Body of pancreas (tissue), 4 donors: ENCODE measurements at regions not wholly inside any gene's neighbourhood (a gene's known extent, or its start where the extent isn't known, plus 50 kb on each side); places are given as distances from the start of the nearest gene placed in this dataset.

Source experiments
- POLR2A ChIP-seq, 3 donors: fragments of 450-650 bp; IDR thresholded peaks; one replicate each; pipeline ENCODE4 v1.6.1; 2016; ENCODE audit warnings: antibody characterized with exemption in 3 of 3, mild to moderate bottlenecking in 2 of 3
- TF ChIP-seq, protein P1 (sequence below), 7 experiments: fragments of 450-650 bp in 4 of 7; fragments of 200-600 bp in 3 of 7; sonication (generic) in 3 of 7; IDR thresholded peaks; one replicate each; pipeline ENCODE4 v1.5.1; 2016 to 2019; ENCODE audit warnings: antibody characterized with exemption in 7 of 7

DNA sequence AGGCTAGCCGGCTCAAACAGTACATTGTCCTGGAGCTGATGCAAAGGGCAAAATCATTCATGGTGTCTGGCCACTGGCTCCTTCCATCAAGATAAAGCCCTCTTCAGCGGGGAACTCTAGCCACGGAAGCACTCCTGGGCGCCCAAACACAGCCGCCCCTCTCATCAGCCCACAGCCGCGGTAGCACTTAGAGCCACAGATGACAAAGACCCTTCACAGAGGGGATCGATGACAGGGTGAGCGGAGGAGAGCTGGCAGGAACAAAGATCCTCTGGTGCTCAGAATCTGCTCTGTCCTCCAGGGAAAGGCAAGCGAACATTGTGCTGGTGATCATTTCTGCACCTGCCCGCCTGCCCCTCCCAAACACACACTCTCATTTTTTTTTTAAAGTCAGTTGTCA lies 222.2 kb upstream of the NRP1 start:
- TF ChIP-seq, protein P1, sequence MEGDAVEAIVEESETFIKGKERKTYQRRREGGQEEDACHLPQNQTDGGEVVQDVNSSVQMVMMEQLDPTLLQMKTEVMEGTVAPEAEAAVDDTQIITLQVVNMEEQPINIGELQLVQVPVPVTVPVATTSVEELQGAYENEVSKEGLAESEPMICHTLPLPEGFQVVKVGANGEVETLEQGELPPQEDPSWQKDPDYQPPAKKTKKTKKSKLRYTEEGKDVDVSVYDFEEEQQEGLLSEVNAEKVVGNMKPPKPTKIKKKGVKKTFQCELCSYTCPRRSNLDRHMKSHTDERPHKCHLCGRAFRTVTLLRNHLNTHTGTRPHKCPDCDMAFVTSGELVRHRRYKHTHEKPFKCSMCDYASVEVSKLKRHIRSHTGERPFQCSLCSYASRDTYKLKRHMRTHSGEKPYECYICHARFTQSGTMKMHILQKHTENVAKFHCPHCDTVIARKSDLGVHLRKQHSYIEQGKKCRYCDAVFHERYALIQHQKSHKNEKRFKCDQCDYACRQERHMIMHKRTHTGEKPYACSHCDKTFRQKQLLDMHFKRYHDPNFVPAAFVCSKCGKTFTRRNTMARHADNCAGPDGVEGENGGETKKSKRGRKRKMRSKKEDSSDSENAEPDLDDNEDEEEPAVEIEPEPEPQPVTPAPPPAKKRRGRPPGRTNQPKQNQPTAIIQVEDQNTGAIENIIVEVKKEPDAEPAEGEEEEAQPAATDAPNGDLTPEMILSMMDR (IDR thresholded peaks at IDR 0.05): no peak
- TF ChIP-seq POLR2A (IDR thresholded peaks at IDR 0.05): no peak
